NT2/D1 (cell line): ENCODE measurements at regions not wholly inside any gene's neighbourhood (a gene's known extent, or its start where the extent isn't known, plus 50 kb on each side); places are given as distances from the start of the nearest gene placed in this dataset.
"Not testable (repeated sequence)": the region's sequence is repeated elsewhere in the genome, so short reads cannot be mapped to it uniquely, and the experiment has no call there.

Experiments used
- DNase-seq: peaks from one replicate; pipeline ENCODE4 v3.0.0-alpha.2; 2011; ENCODE audit warnings: low read depth, low spot score
- H3K27me3 ChIP-seq: 2 replicates; pipeline ENCODE4 v1.6.0; 2011; ENCODE audit warnings: mild to moderate bottlenecking; ENCODE audit not compliant: insufficient read length, insufficient read depth
- H3K36me3 ChIP-seq: 2 replicates; pipeline ENCODE4 v1.6.1; 2011; ENCODE audit warnings: mild to moderate bottlenecking, low read length, mixed read lengths; ENCODE audit not compliant: insufficient read depth, insufficient read length
- H3K4me1 ChIP-seq: 2 replicates; pipeline ENCODE4 v1.5.1; 2011; ENCODE audit not compliant: insufficient read depth, insufficient read length
- H3K4me3 ChIP-seq: 2 replicates; pipeline ENCODE4 v1.5.1; 2011; ENCODE audit warnings: low read depth; ENCODE audit not compliant: insufficient read length
- H3K9ac ChIP-seq: 2 replicates; pipeline ENCODE4 v1.6.0; 2011; ENCODE audit warnings: low read depth; ENCODE audit not compliant: insufficient read length
- H3K9me3 ChIP-seq: 2 replicates; pipeline ENCODE4 v1.5.1; 2011; ENCODE audit warnings: mild to moderate bottlenecking, low read length; ENCODE audit not compliant: insufficient read depth
- SUZ12 ChIP-seq: IDR thresholded peaks from 2 replicates; pipeline ENCODE4 v1.6.1; 2011; ENCODE audit not compliant: insufficient read length, insufficient read depth; ENCODE audit errors: extremely low read depth
- YY1 ChIP-seq: IDR thresholded peaks from 2 replicates; pipeline ENCODE4 v1.6.1; 2011; ENCODE audit not compliant: insufficient read length, insufficient read depth
- ZNF274 ChIP-seq: IDR thresholded peaks from 2 replicates; pipeline ENCODE4 v1.6.1; 2011; ENCODE audit warnings: mild to moderate bottlenecking, low read depth, low read length

GRCh38 chr2:239719791-239720360 is 305.3 kb downstream of the NDUFA10 start:
- H3K36me3 ChIP-seq: no peaks in the 10 kb centered on the region
- DNase-seq: no peak
- no peak overlapping the region for H3K4me3 ChIP-seq
- H3K9ac ChIP-seq: no peak overlapping the region
- H3K4me1 ChIP-seq: peaks cover 2% of the 10 kb centered on the region
- no peaks in the 10 kb centered on the region for H3K27me3 ChIP-seq
- no peak for TF ChIP-seq SUZ12
- no peak for TF ChIP-seq ZNF274
- TF ChIP-seq YY1: no peak
- no peaks in the 10 kb centered on the region for H3K9me3 ChIP-seq

DNA sequence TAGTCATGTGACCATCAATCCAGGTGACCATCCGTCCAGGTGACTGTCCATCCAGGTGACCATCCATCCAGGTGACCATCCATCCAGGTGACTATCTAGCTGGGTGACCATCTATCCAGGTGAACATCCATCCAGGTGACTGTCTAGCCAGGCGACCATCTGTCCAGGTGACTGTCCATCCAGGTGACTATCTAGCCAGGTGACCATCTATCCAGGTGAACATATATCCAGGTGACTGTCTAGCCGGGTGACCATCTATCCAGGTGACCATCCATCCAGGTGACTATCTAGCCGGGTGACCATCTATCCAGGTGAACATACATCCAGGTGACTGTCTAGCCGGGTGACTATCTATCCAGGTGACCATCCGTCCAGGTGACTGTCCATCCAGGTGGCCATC is 306.2 kb downstream of the NDUFA10 start:
- not testable (repeated sequence) for DNase-seq, H3K36me3 ChIP-seq, H3K27me3 ChIP-seq

GRCh38 chr2:239717706-239718105 is 307.4 kb downstream of the NDUFA10 start:
- peaks cover 15% of the 10 kb centered on the region; the same call in 1 of the 2 replicates for H3K9me3 ChIP-seq
- no peaks in the 10 kb centered on the region for H3K27me3 ChIP-seq
- no peak overlapping the region for H3K9ac ChIP-seq
- H3K4me1 ChIP-seq: no peaks in the 10 kb centered on the region
- no peak overlapping the region for H3K4me3 ChIP-seq
- no peak for DNase-seq
- TF ChIP-seq YY1: no peak
- no peak for TF ChIP-seq SUZ12
- no peak for TF ChIP-seq ZNF274
- no peaks in the 10 kb centered on the region for H3K36me3 ChIP-seq

More for the DNA sequence above, 306.2 kb downstream of the NDUFA10 start:
- H3K4me1 ChIP-seq, H3K9ac ChIP-seq, H3K9me3 ChIP-seq, H3K4me3 ChIP-seq: not testable (repeated sequence)

- Histone ChIP-seq H3K9me3 (peaks cover 19% of the 10 kb centered on the region; the same call in 1 of the 2 replicates), H3K27me3 (no peaks in the 10 kb centered on the region), H3K4me1 (no peaks in the 10 kb centered on the region), H3K36me3 (no peaks in the 10 kb centered on the region), H3K9ac (no peak overlapping the region), H3K4me3 (no peak overlapping the region)
- TF ChIP-seq SUZ12: no peak
- no peak for TF ChIP-seq YY1
- no peak for TF ChIP-seq ZNF274
- DNase-seq: no peak
These were observed 307.8 kb downstream of the NDUFA10 start for GRCh38 chr2:239717319-239717675.

- no peak for TF ChIP-seq ZNF274
- no peak for TF ChIP-seq SUZ12
- TF ChIP-seq YY1: no peak
- no peaks in the 10 kb centered on the region for H3K36me3 ChIP-seq
- no peak for DNase-seq
- H3K9me3 ChIP-seq: peaks cover 21% of the 10 kb centered on the region; the same call in 1 of the 2 replicates
- no peaks in the 10 kb centered on the region for H3K27me3 ChIP-seq
- no peak overlapping the region for H3K9ac ChIP-seq
- no peak overlapping the region for H3K4me3 ChIP-seq
- no peaks in the 10 kb centered on the region for H3K4me1 ChIP-seq
These were observed 308.4 kb downstream of the NDUFA10 start for GRCh38 chr2:239716536-239717318.

DNA sequence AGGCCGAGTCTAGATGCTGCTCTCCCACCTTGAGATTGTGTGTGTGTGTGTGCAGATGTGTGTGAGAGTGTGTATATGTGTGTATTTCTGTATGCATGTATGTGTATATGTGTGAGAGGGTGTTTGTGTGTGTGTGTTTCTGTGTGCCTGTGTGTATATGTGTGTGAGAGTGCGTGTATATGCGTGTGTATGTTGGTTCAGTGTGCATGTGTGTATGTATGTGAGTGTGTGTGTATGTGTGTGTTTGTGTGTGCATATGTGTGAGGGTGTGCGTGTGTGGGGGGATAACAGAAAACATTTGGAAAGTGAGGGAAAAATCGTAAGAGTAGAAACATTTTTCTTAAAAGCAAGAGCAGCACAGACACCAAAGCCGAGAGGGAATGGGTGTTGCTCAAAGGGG is 309.1 kb downstream of the NDUFA10 start:
- H3K9me3 ChIP-seq: peaks cover 21% of the 10 kb centered on the region; the same call in 1 of the 2 replicates
- H3K4me3 ChIP-seq: no peak overlapping the region
- DNase-seq: no peak
- H3K4me1 ChIP-seq: no peaks in the 10 kb centered on the region
- TF ChIP-seq YY1: no peak
- TF ChIP-seq ZNF274: no peak
- no peak for TF ChIP-seq SUZ12
- H3K36me3 ChIP-seq: no peaks in the 10 kb centered on the region
- no peaks in the 10 kb centered on the region for H3K27me3 ChIP-seq
- H3K9ac ChIP-seq: no peak overlapping the region

DNA sequence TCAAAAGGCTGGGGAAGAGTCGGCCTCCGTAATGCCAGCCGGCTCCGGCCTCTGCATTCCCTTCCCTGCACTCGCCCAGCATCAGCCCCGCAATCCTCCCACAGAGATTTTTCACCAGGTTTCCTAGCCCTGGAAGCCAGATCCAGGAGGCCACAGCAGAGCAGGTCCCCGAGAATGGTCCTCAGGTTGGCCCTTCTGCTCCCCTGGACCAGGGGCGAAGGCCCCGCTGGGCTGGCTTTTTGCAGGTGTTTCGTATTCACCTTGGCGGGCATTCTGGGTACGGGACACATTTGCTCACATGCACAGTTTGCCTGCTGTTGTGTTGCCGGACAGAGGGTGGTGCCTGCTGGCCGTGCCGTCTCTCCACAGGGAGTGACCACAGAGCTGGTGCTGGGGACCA is 309.5 kb downstream of the NDUFA10 start:
- H3K9ac ChIP-seq: no peak overlapping the region

DNA sequence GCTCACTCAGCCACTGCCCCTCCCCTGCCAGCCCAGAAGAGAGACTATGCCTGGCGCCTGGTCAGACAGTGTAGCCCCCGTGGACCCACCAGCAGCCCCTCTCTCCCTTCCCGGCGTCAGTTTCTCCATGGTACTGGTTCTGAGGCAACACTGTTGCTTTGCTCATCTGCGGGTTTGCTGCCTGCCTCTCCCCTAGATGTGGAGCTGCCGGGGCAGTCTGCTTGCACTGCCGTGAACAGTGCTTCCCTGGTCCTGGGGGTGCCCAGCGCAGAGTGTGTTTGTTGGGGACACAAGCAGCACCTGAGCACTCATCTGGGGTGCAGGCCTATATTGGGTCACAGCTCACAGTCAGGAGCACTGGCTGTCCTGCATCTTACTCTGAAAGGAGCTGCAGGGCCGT is 309.9 kb downstream of the NDUFA10 start:
- H3K4me3 ChIP-seq: no peak overlapping the region
- peaks cover 23% of the 10 kb centered on the region; the same call in 1 of the 2 replicates for H3K9me3 ChIP-seq
- TF ChIP-seq YY1: no peak
- TF ChIP-seq SUZ12: no peak
- no peak for TF ChIP-seq ZNF274
- H3K36me3 ChIP-seq: no peaks in the 10 kb centered on the region
- no peak overlapping the region for H3K9ac ChIP-seq
- no peaks in the 10 kb centered on the region for H3K27me3 ChIP-seq
- no peak for DNase-seq
- H3K4me1 ChIP-seq: no peaks in the 10 kb centered on the region

More for the DNA sequence above, 309.5 kb downstream of the NDUFA10 start:
- DNase-seq: no peak
- Histone ChIP-seq H3K27me3 (no peaks in the 10 kb centered on the region), H3K4me1 (no peaks in the 10 kb centered on the region), H3K4me3 (no peak overlapping the region), H3K9me3 (peaks cover 21% of the 10 kb centered on the region; the same call in 1 of the 2 replicates), H3K36me3 (no peaks in the 10 kb centered on the region)
- TF ChIP-seq YY1 (no peak), SUZ12 (no peak), ZNF274 (no peak)
